Brain microvascular endothelial cell (primary cell): ENCODE measurements at regions not wholly inside any gene's neighbourhood (a gene's known extent, or its start where the extent isn't known, plus 50 kb on each side); places are given as distances from the start of the nearest gene placed in this dataset.
A peak's percentile ranks its signal among the peaks of the same experiment; 100 is the strongest.

Source experiments
- DNase-seq: peaks from one replicate; pipeline ENCODE4 v3.0.0-alpha.2; 2020
- H3K27ac ChIP-seq: fragments of 250-450 bp; sonication (Bioruptor Pico); 2 replicates; pipeline ENCODE4 v1.5.1; 2020; ENCODE audit warnings: mild to moderate bottlenecking, moderate library complexity
- H3K27me3 ChIP-seq: fragments of 250-450 bp; sonication (Bioruptor Pico); replicated peaks from 2 replicates; pipeline ENCODE4 v1.5.1; 2020; ENCODE audit warnings: mild to moderate bottlenecking
- H3K36me3 ChIP-seq: fragments of 250-450 bp; sonication (Bioruptor Pico); replicated peaks from 2 replicates; pipeline ENCODE4 v1.5.1; 2020; ENCODE audit warnings: mild to moderate bottlenecking
- H3K4me3 ChIP-seq: 2 replicates; pipeline ENCODE4 v1.5.1; 2011; ENCODE audit warnings: low read depth, mild to moderate bottlenecking, control low read depth, low read length, moderate library complexity
- in situ Hi-C: cut with HindIII; loops from 2 replicates; pipeline ENCODE4 v1.10.0; 2017; ENCODE audit warnings: low sequenced_read_pairs, low pct_ligation_motif_present
- TF ChIP-seq, protein P1 (sequence below): IDR thresholded peaks from 2 replicates; pipeline ENCODE4 v1.5.1; 2011; ENCODE audit warnings: low read depth, mild to moderate bottlenecking, moderate library complexity, low read length, control low read depth, inconsistent platforms; ENCODE audit errors: missing control alignments

DNA sequence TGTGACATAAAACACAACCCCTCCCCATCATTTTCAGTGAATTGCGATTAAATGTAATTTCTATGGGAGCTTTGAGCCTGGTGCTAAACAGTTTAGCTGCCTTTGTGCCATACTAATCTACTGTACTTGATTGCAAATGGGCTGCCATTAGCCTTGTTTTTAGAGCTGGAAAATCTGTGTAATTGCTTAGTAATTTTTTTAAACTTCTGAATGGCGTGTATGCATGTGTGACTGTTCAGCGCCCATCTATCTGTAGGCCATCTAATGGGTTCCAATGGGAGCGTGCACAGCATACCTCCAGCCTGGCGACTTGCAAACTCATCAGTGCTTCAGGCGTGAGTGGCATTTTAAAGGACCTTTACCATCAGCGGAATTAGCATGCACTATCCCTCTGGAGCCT is 142.7 kb upstream of the KIRREL3 start:
- DNase-seq, result no peak
- TF ChIP-seq, protein P1, sequence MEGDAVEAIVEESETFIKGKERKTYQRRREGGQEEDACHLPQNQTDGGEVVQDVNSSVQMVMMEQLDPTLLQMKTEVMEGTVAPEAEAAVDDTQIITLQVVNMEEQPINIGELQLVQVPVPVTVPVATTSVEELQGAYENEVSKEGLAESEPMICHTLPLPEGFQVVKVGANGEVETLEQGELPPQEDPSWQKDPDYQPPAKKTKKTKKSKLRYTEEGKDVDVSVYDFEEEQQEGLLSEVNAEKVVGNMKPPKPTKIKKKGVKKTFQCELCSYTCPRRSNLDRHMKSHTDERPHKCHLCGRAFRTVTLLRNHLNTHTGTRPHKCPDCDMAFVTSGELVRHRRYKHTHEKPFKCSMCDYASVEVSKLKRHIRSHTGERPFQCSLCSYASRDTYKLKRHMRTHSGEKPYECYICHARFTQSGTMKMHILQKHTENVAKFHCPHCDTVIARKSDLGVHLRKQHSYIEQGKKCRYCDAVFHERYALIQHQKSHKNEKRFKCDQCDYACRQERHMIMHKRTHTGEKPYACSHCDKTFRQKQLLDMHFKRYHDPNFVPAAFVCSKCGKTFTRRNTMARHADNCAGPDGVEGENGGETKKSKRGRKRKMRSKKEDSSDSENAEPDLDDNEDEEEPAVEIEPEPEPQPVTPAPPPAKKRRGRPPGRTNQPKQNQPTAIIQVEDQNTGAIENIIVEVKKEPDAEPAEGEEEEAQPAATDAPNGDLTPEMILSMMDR, result no peak
- no peak overlapping the region for H3K4me3 ChIP-seq
- no peaks in the 10 kb centered on the region for H3K27me3 ChIP-seq
- H3K27ac ChIP-seq, result no peak overlapping the region
- no peaks in the 10 kb centered on the region for H3K36me3 ChIP-seq
- in situ Hi-C loops, result no loop called here

DNA sequence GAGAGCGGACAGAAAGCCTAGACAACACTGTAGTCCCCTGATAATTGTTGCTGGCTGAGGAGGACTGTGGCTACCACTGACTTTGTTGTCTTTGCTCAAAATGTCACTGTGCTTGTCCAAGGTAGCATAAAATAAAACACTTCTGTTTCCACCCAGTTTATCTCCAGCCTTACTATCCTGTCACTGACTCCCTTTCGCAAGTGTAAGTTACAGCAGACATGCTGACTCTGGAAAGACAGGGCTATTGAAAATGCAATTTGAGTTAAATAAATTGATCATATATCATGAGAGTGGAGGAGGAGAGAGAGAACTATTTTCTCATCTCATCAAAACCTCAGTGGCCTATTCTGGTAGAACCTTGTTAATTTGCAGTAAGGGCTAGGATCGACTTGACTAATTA is 138.0 kb upstream of the KIRREL3 start:
- Histone ChIP-seq H3K27me3 (no peaks in the 10 kb centered on the region), H3K36me3 (no peaks in the 10 kb centered on the region), H3K4me3 (no peak overlapping the region), H3K27ac (no peak overlapping the region)
- no peak for DNase-seq
- in situ Hi-C loops, result no loop called here
- TF ChIP-seq, protein P1, result no peak

DNA sequence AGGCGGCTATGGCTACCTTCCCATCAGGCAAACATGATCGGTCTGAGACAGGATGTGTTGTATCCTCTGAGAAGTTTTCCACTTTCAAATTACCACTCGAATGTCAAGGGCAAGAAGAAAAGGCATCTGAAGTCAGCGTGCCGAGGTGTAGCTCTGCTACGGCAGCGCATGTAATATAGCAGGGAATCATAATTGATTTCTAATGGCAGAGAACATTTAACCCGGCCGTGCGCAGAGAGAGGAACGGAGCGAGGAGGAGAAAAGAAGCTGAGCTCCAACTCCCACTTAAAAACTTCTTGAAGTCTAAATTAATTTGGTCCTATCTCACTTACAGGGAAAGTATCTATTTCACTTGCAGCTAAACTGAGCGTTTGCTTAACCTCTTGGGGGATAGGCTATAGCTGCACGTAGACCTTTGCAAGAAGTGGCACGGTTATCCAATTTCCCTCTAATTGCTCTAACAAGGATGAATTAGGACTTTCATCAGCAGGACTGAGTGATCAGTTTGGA is 137.3 kb upstream of the KIRREL3 start:
- no peaks in the 10 kb centered on the region for H3K27me3 ChIP-seq
- in situ Hi-C loops, result no loop called here
- TF ChIP-seq, protein P1, result no peak
- no peaks in the 10 kb centered on the region for H3K36me3 ChIP-seq
- no peak overlapping the region for H3K4me3 ChIP-seq
- DNase-seq, result no peak
- no peak overlapping the region for H3K27ac ChIP-seq

DNA sequence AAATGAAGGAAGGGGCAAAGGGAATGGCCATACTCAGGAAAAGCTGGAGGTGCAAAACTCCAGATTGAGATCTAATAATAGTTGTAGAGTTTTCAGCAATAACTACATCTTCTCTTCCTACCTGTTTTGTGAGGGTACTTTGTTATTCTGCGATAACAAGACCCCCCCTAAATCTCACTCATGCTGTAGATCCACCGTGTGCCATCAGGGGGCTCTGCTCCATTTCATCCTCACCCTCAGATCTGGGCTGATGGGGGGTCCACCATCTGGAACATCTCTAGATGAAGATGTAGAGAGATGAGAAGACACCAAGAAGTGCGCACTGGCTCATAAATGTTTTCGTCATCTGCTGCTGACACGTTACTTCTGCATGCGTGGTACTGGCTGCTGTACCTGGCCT is 135.9 kb upstream of the KIRREL3 start:
- Histone ChIP-seq H3K27ac (no peak overlapping the region), H3K27me3 (no peaks in the 10 kb centered on the region), H3K4me3 (no peak overlapping the region), H3K36me3 (no peaks in the 10 kb centered on the region)
- in situ Hi-C loops, result no loop called here
- no peak for DNase-seq
- TF ChIP-seq, protein P1, result peak; percentile 17

DNA sequence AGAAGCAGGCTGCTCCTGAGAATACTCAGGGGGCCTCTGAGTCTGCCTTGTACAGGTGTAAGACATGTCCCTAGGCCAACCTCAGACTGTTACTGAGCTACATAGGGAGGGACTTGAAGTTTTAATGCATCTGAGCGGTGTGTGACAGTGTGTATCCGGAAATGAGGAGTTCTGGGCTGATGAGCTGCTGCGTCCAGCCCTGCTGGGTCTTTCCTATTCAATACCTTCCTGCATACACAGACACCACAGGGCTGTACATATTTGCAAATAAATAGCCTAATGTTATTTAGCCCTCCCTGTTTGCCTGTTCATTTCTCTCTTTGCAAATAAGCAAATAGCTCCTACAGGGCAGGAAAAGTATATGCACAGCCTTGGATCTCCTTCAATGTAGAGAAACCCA is 134.7 kb upstream of the KIRREL3 start:
- Histone ChIP-seq H3K27me3 (no peaks in the 10 kb centered on the region), H3K36me3 (no peaks in the 10 kb centered on the region), H3K27ac (no peak overlapping the region), H3K4me3 (no peak overlapping the region)
- no peak for DNase-seq
- TF ChIP-seq, protein P1, result no peak
- in situ Hi-C loops, result no loop called here

DNA sequence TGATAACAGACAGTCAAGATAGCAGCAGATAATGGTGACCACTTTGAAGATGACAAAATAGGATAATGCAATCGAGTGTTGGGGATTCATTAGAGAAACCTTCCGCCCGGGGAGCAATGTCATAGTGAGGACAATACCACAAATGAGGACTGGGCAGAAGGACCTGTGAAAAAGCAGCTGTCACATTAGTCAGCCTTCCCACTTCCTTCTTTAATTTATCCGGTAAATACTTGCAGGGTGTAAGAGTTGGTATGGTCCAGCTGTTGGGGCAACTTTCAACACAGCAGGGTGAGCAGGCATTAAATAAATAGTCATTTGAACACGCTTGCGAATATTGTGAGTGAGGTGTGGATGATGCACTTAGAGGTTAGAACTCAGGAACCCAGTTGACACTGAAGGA is 132.5 kb upstream of the KIRREL3 start:
- no peak for DNase-seq
- TF ChIP-seq, protein P1, result no peak
- no peaks in the 10 kb centered on the region for H3K36me3 ChIP-seq
- no peaks in the 10 kb centered on the region for H3K27me3 ChIP-seq
- in situ Hi-C loops, result no loop called here
- no peak overlapping the region for H3K4me3 ChIP-seq
- H3K27ac ChIP-seq, result no peak overlapping the region
